ENCODE measurements at regions not wholly inside any gene's neighbourhood (a gene's known extent, or its start where the extent isn't known, plus 50 kb on each side); places are given as distances from the start of the nearest gene placed in this dataset.

DNA sequence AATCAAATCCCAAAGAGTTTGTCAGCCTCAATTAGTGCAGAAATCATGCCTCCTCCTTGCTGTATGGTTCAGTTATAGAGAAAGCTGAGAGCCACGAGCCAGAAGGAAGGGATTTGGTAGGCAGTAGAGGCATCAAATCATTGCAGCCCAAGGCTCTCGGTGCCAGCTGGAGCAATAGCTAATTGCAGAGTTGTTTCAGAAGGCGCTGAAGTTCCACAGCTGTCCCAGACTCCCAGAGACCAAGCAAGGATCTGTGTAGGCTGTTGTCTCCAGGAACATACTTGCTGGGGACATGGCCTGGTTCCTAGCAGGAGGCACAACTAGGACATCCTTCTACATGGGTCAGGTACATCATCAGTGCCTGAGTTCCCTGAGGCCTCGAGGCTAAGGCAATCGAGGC is 80.4 kb upstream of the WSCD2 start:
- 23 to 28% methylated on average over 5 of the region's 5 CpGs for WGBS, 2 experiments (ENCODE audit: low coverage in 1 of 2, low lambda C conversion rate in 2 of 2, missing lambda C conversion rate in 2 of 2)
- Histone ChIP-seq H3K27ac (no peak overlapping the region), H4K20me1 (ENCODE audit: insufficient read depth) (no peaks in the 10 kb centered on the region), H3K4me3 (no peak overlapping the region), H3K9ac (no peak overlapping the region), H3F3A (ENCODE audit: insufficient read depth) (no peaks in the 10 kb centered on the region), H3K79me2 (ENCODE audit: insufficient read depth) (no peaks in the 10 kb centered on the region), H3K9me3 (ENCODE audit: low read depth) (no peaks in the 10 kb centered on the region), H3K36me3 (ENCODE audit: low read depth) (no peaks in the 10 kb centered on the region), H3K4me2 (ENCODE audit: unreplicated experiment) (no peak overlapping the region), H3K4me1 (ENCODE audit: insufficient read depth) (no peaks in the 10 kb centered on the region), H2AFZ (no peak overlapping the region), H3K9me2 (ENCODE audit: insufficient read depth) (no peaks in the 10 kb centered on the region), H3K27me3 (replicated peaks; ENCODE audit: insufficient read depth) (no peaks in the 10 kb centered on the region; the same call in 1 of the 2 replicates)
- TF ChIP-seq EZH2 (IDR thresholded peaks at IDR 0.05; ENCODE audit: insufficient read depth, poor library complexity, severe bottlenecking) (no peak), EZH2phosphoT487 (IDR thresholded peaks at IDR 0.05; ENCODE audit: insufficient read depth, low read depth) (no peak)
- in situ Hi-C loops (cut with MboI) = no loop called here
- DNase-seq = no peak

GRCh38 chr12:108050696-108051095 is 78.4 kb upstream of the WSCD2 start:
- TF ChIP-seq EZH2 (IDR thresholded peaks at IDR 0.05; ENCODE audit: insufficient read depth, poor library complexity, severe bottlenecking) (no peak), EZH2phosphoT487 (IDR thresholded peaks at IDR 0.05; ENCODE audit: insufficient read depth, low read depth) (no peak)
- WGBS, 2 experiments (ENCODE audit: low coverage in 1 of 2, low lambda C conversion rate in 2 of 2, missing lambda C conversion rate in 2 of 2) = 38 to 55% methylated on average over 5 of the region's 5 CpGs

DNA sequence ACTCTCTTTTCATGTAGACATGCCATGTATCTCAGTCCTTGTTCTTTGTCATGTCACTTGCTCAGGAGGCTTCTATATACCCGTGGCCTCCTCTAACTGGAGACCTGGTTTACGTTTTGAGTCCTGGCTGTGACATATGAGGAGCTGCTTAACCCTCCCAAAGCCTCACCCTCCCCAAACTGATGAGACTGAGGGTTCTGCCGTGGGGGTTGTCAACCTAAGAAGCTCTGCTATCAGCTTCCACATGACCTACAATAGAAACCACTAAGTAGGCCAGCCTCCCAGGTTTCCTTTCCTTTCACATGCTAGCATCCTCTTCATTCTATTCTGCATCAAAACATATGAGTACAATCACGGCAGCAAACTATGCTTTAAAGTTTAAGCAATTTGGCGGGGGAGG is 76.8 kb upstream of the WSCD2 start:
- in situ Hi-C loops (cut with MboI) = no loop called here
- H3K9me2 ChIP-seq (ENCODE audit: insufficient read depth) = no peaks in the 10 kb centered on the region
- no peaks in the 10 kb centered on the region; the same call in 1 of the 2 replicates for H3K27me3 ChIP-seq (replicated peaks; ENCODE audit: insufficient read depth)
- 19 to 20% methylated on average over 5 of the region's 5 CpGs for WGBS, 2 experiments (ENCODE audit: low coverage in 1 of 2, low lambda C conversion rate in 2 of 2, missing lambda C conversion rate in 2 of 2)
- DNase-seq = no peak
- H3K27ac ChIP-seq = no peak overlapping the region
- H3K9ac ChIP-seq = no peak overlapping the region
- no peaks in the 10 kb centered on the region for H3F3A ChIP-seq (ENCODE audit: insufficient read depth)
- H2AFZ ChIP-seq = no peak overlapping the region
- no peak for TF ChIP-seq EZH2 (IDR thresholded peaks at IDR 0.05; ENCODE audit: insufficient read depth, poor library complexity, severe bottlenecking)
- TF ChIP-seq EZH2phosphoT487 (IDR thresholded peaks at IDR 0.05; ENCODE audit: insufficient read depth, low read depth) = no peak
- H4K20me1 ChIP-seq (ENCODE audit: insufficient read depth) = no peaks in the 10 kb centered on the region
- no peaks in the 10 kb centered on the region for H3K36me3 ChIP-seq (ENCODE audit: low read depth)
- no peak overlapping the region for H3K4me2 ChIP-seq (ENCODE audit: unreplicated experiment)
- no peaks in the 10 kb centered on the region for H3K9me3 ChIP-seq (ENCODE audit: low read depth)
- H3K4me3 ChIP-seq = no peak overlapping the region
- no peaks in the 10 kb centered on the region for H3K79me2 ChIP-seq (ENCODE audit: insufficient read depth)
- H3K4me1 ChIP-seq (ENCODE audit: insufficient read depth) = no peaks in the 10 kb centered on the region

More at GRCh38 chr12:108050696-108051095, 78.4 kb upstream of the WSCD2 start:
- no peaks in the 10 kb centered on the region for H3F3A ChIP-seq (ENCODE audit: insufficient read depth)
- no peak overlapping the region for H3K27ac ChIP-seq
- H3K4me2 ChIP-seq (ENCODE audit: unreplicated experiment) = no peak overlapping the region
- no peaks in the 10 kb centered on the region for H3K9me2 ChIP-seq (ENCODE audit: insufficient read depth)
- H3K4me3 ChIP-seq = no peak overlapping the region
- no peak overlapping the region for H3K9ac ChIP-seq
- H2AFZ ChIP-seq = no peak overlapping the region
- no peak for DNase-seq
- no peaks in the 10 kb centered on the region for H3K9me3 ChIP-seq (ENCODE audit: low read depth)
- no peaks in the 10 kb centered on the region for H3K4me1 ChIP-seq (ENCODE audit: insufficient read depth)
- no peaks in the 10 kb centered on the region for H4K20me1 ChIP-seq (ENCODE audit: insufficient read depth)
- no peaks in the 10 kb centered on the region for H3K79me2 ChIP-seq (ENCODE audit: insufficient read depth)
- H3K27me3 ChIP-seq (replicated peaks; ENCODE audit: insufficient read depth) = no peaks in the 10 kb centered on the region; the same call in 1 of the 2 replicates
- H3K36me3 ChIP-seq (ENCODE audit: low read depth) = no peaks in the 10 kb centered on the region
- in situ Hi-C loops (cut with MboI) = no loop called here

GRCh38 chr12:108053512-108053911 is 75.6 kb upstream of the WSCD2 start:
- no peak for TF ChIP-seq EZH2 (IDR thresholded peaks at IDR 0.05; ENCODE audit: insufficient read depth, poor library complexity, severe bottlenecking)
- TF ChIP-seq EZH2phosphoT487 (IDR thresholded peaks at IDR 0.05; ENCODE audit: insufficient read depth, low read depth) = no peak
- H3K9me3 ChIP-seq (ENCODE audit: low read depth) = no peaks in the 10 kb centered on the region

DNA sequence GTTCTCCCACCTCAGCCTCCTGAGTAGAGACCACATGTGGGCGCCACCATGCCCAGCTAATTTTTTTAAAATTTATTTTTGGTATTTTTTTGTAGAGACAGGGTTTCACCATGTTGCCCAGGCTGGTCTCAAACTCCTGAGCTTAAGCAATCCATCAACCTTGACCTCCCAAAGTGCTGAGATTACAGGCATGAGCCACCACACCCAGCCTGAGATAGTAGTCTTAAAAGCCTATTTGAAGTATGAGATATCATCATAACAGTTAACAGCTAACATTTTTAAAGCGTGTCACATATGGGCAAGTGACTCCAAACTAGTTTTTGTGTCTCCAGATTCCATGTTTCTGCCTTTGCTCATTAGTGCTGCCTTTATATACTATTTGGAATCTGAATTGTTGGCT is 74.6 kb upstream of the WSCD2 start:
- Histone ChIP-seq H3K4me3 (no peak overlapping the region), H3K4me1 (ENCODE audit: insufficient read depth) (no peaks in the 10 kb centered on the region), H3K9me2 (ENCODE audit: insufficient read depth) (no peaks in the 10 kb centered on the region), H3K9ac (no peak overlapping the region), H2AFZ (no peak overlapping the region), H3K36me3 (ENCODE audit: low read depth) (no peaks in the 10 kb centered on the region), H3K4me2 (ENCODE audit: unreplicated experiment) (no peak overlapping the region), H3F3A (ENCODE audit: insufficient read depth) (no peaks in the 10 kb centered on the region), H3K27me3 (replicated peaks; ENCODE audit: insufficient read depth) (no peaks in the 10 kb centered on the region; the same call in 1 of the 2 replicates), H3K79me2 (ENCODE audit: insufficient read depth) (no peaks in the 10 kb centered on the region), H3K9me3 (ENCODE audit: low read depth) (no peaks in the 10 kb centered on the region), H3K27ac (no peak overlapping the region), H4K20me1 (ENCODE audit: insufficient read depth) (no peaks in the 10 kb centered on the region)
- in situ Hi-C loops (cut with MboI) = no loop called here
- 25 to 33% methylated on average over 2 of the region's 2 CpGs for WGBS, 2 experiments (ENCODE audit: low coverage in 1 of 2, low lambda C conversion rate in 2 of 2, missing lambda C conversion rate in 2 of 2)
- no peak for DNase-seq
- TF ChIP-seq EZH2phosphoT487 (IDR thresholded peaks at IDR 0.05; ENCODE audit: insufficient read depth, low read depth) (no peak), EZH2 (IDR thresholded peaks at IDR 0.05; ENCODE audit: insufficient read depth, poor library complexity, severe bottlenecking) (no peak)

More at GRCh38 chr12:108053512-108053911, 75.6 kb upstream of the WSCD2 start:
- H3K4me1 ChIP-seq (ENCODE audit: insufficient read depth) = no peaks in the 10 kb centered on the region
- no peaks in the 10 kb centered on the region for H3K36me3 ChIP-seq (ENCODE audit: low read depth)
- no peaks in the 10 kb centered on the region for H3K79me2 ChIP-seq (ENCODE audit: insufficient read depth)
- H4K20me1 ChIP-seq (ENCODE audit: insufficient read depth) = no peaks in the 10 kb centered on the region
- DNase-seq = no peak
- H2AFZ ChIP-seq = no peak overlapping the region
- WGBS, 2 experiments (ENCODE audit: low coverage in 1 of 2, low lambda C conversion rate in 2 of 2, missing lambda C conversion rate in 2 of 2) = 23 to 35% methylated on average over 3 of the region's 3 CpGs
- no peak overlapping the region for H3K9ac ChIP-seq
- no peaks in the 10 kb centered on the region; the same call in 1 of the 2 replicates for H3K27me3 ChIP-seq (replicated peaks; ENCODE audit: insufficient read depth)
- in situ Hi-C loops (cut with MboI) = no loop called here
- H3K4me3 ChIP-seq = no peak overlapping the region
- H3K4me2 ChIP-seq (ENCODE audit: unreplicated experiment) = no peak overlapping the region
- no peaks in the 10 kb centered on the region for H3K9me2 ChIP-seq (ENCODE audit: insufficient read depth)
- no peaks in the 10 kb centered on the region for H3F3A ChIP-seq (ENCODE audit: insufficient read depth)
- no peak overlapping the region for H3K27ac ChIP-seq

Measured in GM23248 (cell line).